CD14-positive monocyte (primary cell): ENCODE measurements at regions not wholly inside any gene's neighbourhood (a gene's known extent, or its start where the extent isn't known, plus 50 kb on each side); places are given as distances from the start of the nearest gene placed in this dataset.
"Not testable (repeated sequence)": the region's sequence is repeated elsewhere in the genome, so short reads cannot be mapped to it uniquely, and the experiment has no call there.

Experiments used
- DNase-seq, 3 donors: peaks; one replicate each; pipeline ENCODE4 v3.0.0-alpha.2; 2011 to 2022
- H2AFZ ChIP-seq: 2 replicates; pipeline ENCODE4 v1.6.0; 2012; ENCODE audit warnings: mild to moderate bottlenecking, low read depth, low read length, inconsistent platforms; ENCODE audit not compliant: insufficient read depth, poor library complexity, severe bottlenecking
- H3K27ac ChIP-seq, 2 donors: 1 replicate in 1 of 2; 2 replicates in 1 of 2; pipeline ENCODE4 v1.5.1; 2012 to 2013; ENCODE audit warnings: low read length in 2 of 2, control low read depth in 1 of 2, inconsistent platforms in 1 of 2, low read depth in 1 of 2, mild to moderate bottlenecking in 1 of 2
- H3K27me3 ChIP-seq, 2 donors: one replicate each; pipeline versions ENCODE4 v1.6.0 to v1.6.1; 2011 to 2013; ENCODE audit warnings: low read length in 2 of 2; ENCODE audit not compliant: control insufficient read depth in 2 of 2, insufficient read depth in 2 of 2
- H3K36me3 ChIP-seq, 2 donors: replicated peaks in 1 of 2; 1 replicate in 1 of 2; 2 replicates in 1 of 2; pipeline versions ENCODE4 v1.5.1 to v1.6.1; 2012 to 2013; ENCODE audit warnings: low read length in 2 of 2, control low read depth in 1 of 2, inconsistent platforms in 1 of 2, mild to moderate bottlenecking in 1 of 2; ENCODE audit not compliant: insufficient read depth in 2 of 2, control insufficient read depth in 1 of 2
- H3K4me1 ChIP-seq, 2 donors: 1 replicate in 1 of 2; 2 replicates in 1 of 2; pipeline versions ENCODE4 v1.5.1 to v1.6.1; 2012 to 2013; ENCODE audit warnings: low read length in 2 of 2, control low read depth in 1 of 2, inconsistent platforms in 1 of 2, mild to moderate bottlenecking in 1 of 2, moderate library complexity in 1 of 2; ENCODE audit not compliant: insufficient read depth in 2 of 2, control insufficient read depth in 1 of 2
- H3K4me2 ChIP-seq: replicated peaks from 2 replicates; pipeline ENCODE3; 2012; ENCODE audit warnings: low read length, moderate library complexity, mild to moderate bottlenecking; ENCODE audit not compliant: poor library complexity, severe bottlenecking; ENCODE audit errors: extremely low read depth
- H3K4me3 ChIP-seq, 3 experiments: fragments of 200-600 bp in 1 of 3; sonication (generic) in 1 of 3; replicated peaks in 1 of 3; 1 replicate in 2 of 3; 2 replicates in 1 of 3; pipeline ENCODE4 v1.5.1; 2011 to 2013; ENCODE audit warnings: low read length in 3 of 3, mild to moderate bottlenecking in 3 of 3, control low read depth in 2 of 3, low read depth in 2 of 3, inconsistent platforms in 1 of 3, moderate library complexity in 1 of 3
- H3K79me2 ChIP-seq: 2 replicates; pipeline ENCODE4 v1.6.0; 2012; ENCODE audit warnings: mild to moderate bottlenecking, control low read depth, inconsistent platforms, low read length, moderate library complexity; ENCODE audit not compliant: insufficient read depth
- H3K9ac ChIP-seq: 2 replicates; pipeline ENCODE4 v1.6.0; 2017; ENCODE audit warnings: low read length, mild to moderate bottlenecking; ENCODE audit not compliant: insufficient read depth, poor library complexity, severe bottlenecking
- H3K9me3 ChIP-seq, 2 donors: replicated peaks in 1 of 2; 1 replicate in 1 of 2; 2 replicates in 1 of 2; pipeline versions ENCODE4 v1.5.1 to v1.6.1; 2012 to 2013; ENCODE audit warnings: low read length in 2 of 2, control low read depth in 1 of 2; ENCODE audit not compliant: control insufficient read depth in 1 of 2, insufficient read depth in 1 of 2
- H4K20me1 ChIP-seq: 2 replicates; pipeline ENCODE4 v1.6.0; 2012; ENCODE audit warnings: mild to moderate bottlenecking, low read length, control low read depth, moderate library complexity; ENCODE audit not compliant: insufficient read depth
- H3K27ac Mint-ChIP-seq, 7 donors: one replicate each; pipeline ENCODE4 v1.8.0; 2020; ENCODE audit warnings: mild to moderate bottlenecking in 7 of 7, mixed read lengths in 7 of 7, moderate library complexity in 6 of 7, inconsistent platforms in 2 of 7
- H3K27me3 Mint-ChIP-seq, 3 donors: one replicate each; pipeline ENCODE4 v1.8.0; 2021 to 2022; ENCODE audit warnings: low read depth in 3 of 3, mild to moderate bottlenecking in 3 of 3, mixed read lengths in 3 of 3, moderate library complexity in 3 of 3, inconsistent platforms in 1 of 3
- H3K36me3 Mint-ChIP-seq, 2 donors: one replicate each; pipeline ENCODE4 v1.8.0; 2020; ENCODE audit warnings: mixed read lengths in 2 of 2, inconsistent platforms in 1 of 2, mild to moderate bottlenecking in 1 of 2
- H3K4me1 Mint-ChIP-seq: one replicate; pipeline ENCODE4 v1.8.0; 2020; ENCODE audit warnings: mild to moderate bottlenecking, mixed read lengths
- H3K4me3 Mint-ChIP-seq, 2 donors: one replicate each; pipeline ENCODE4 v1.8.0; 2020; ENCODE audit warnings: mild to moderate bottlenecking in 2 of 2, mixed read lengths in 2 of 2, moderate library complexity in 1 of 2
- H3K9me3 Mint-ChIP-seq, 7 donors: one replicate each; pipeline ENCODE4 v1.8.0; 2020 to 2022; ENCODE audit warnings: mixed read lengths in 7 of 7, mild to moderate bottlenecking in 6 of 7, moderate library complexity in 6 of 7, inconsistent platforms in 2 of 7
- CTCF ChIP-seq: fragments of 200-600 bp; IDR thresholded peaks from one replicate; pipeline ENCODE4 v1.8.0; 2022; ENCODE audit warnings: antibody characterized with exemption, mild to moderate bottlenecking
- WGBS: methylation state at CpG from one replicate; pipeline ENCODE4 v1.1.5; 2013; ENCODE audit warnings: missing lambda C conversion rate; ENCODE audit not compliant: insufficient coverage; 5-methylcytosine and 5-hydroxymethylcytosine counted together
- intact Hi-C, 2 donors: fragments of 100-400 bp; cut with micrococcal nuclease; formaldehyde crosslinking; loops; one replicate each; pipeline versions ENCODE4 v1.15.0 to v1.15.1; 2023

DNA sequence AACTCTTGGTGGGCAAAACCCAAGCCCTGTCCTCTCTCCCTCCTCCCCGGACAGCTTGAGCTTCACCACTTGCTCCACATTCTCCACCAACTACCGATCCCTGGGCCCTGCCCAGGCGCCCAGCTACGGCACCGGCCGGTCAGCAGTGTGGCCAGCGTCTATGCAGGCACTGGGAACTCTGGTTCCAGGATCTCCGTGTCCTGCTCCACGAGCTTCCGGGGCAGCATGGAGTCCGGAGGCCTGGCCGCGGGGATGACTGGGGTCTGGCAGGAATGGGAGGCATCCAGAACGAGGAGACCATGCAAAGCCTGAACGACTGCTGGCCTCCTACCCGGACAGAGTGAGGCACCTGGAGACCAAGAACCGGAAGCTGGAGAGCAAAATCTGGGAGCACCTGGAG, 68.9 kb upstream of the RTL6 start:
- no peaks in the 10 kb centered on the region for H3K79me2 ChIP-seq
- no peak for TF ChIP-seq CTCF
- H3K9me3 Mint-ChIP-seq: peaks cover 0 to 7% (median 2%) of the 10 kb centered on the region in 7 donors
- peaks cover 2 to 9% (median 4%) of the 10 kb centered on the region in 3 donors for H3K27me3 Mint-ChIP-seq
- no peaks in the 10 kb centered on the region for H3K4me1 ChIP-seq
- H3K4me2 ChIP-seq: no peak overlapping the region
- no peak overlapping the region for H3K27ac ChIP-seq
- no peaks in the 10 kb centered on the region for H3K36me3 Mint-ChIP-seq
- no peak overlapping the region for H3K9ac ChIP-seq
- H3K9me3 ChIP-seq: no peaks in the 10 kb centered on the region
- DNase-seq: no peak
- no peaks in the 10 kb centered on the region for H3K36me3 ChIP-seq
- no peak overlapping the region for H3K27ac Mint-ChIP-seq
- no peaks in the 10 kb centered on the region for H4K20me1 ChIP-seq
- H3K4me3 Mint-ChIP-seq: no peak overlapping the region
- H3K27me3 ChIP-seq: no peaks in the 10 kb centered on the region
- no peak overlapping the region for H2AFZ ChIP-seq
- intact Hi-C loops: no loop called here
- H3K4me1 Mint-ChIP-seq: peaks cover 2% of the 10 kb centered on the region
- H3K4me3 ChIP-seq: no peak overlapping the region
- 90% methylated on average over 17 of the region's 17 CpGs for WGBS

DNA sequence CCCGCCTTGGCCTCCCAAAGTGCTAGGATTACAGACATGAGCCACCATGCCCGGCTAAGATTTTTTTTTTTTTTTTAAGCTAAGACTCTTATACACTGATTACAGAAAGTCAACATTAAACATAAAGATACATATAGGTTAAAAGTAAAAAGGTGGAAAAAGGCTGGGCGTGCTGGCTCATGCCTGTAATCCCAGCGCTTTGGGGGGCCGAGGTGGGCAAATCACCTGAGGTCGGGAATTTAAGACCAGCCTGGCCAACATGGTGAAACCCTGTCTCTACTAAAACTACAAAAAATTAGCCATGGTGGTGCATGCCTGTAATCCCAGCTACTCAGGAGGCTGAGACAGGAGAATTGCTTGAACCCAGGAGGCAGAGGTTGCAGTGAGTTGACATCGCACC, 64.6 kb upstream of the RTL6 start:
- not testable (repeated sequence) for H2AFZ ChIP-seq, H3K4me3 Mint-ChIP-seq, H3K9me3 Mint-ChIP-seq, H3K4me3 ChIP-seq, H3K4me2 ChIP-seq, H3K27ac Mint-ChIP-seq, H3K79me2 ChIP-seq, H3K9ac ChIP-seq, H3K4me1 Mint-ChIP-seq, H3K27me3 ChIP-seq, DNase-seq, H4K20me1 ChIP-seq, H3K36me3 ChIP-seq, H3K27me3 Mint-ChIP-seq, H3K4me1 ChIP-seq, H3K36me3 Mint-ChIP-seq, H3K27ac ChIP-seq, H3K9me3 ChIP-seq
- intact Hi-C loops: loop anchor here in 1 of 2 donors (5.0 kb wide), 1 partner anchor 60 kb away; no protein-coding TSS in a partner anchor
- WGBS: no CpG with 5 or more reads among the region's 7 CpGs
